ENCODE measurements at regions not wholly inside any gene's neighbourhood (a gene's known extent, or its start where the extent isn't known, plus 50 kb on each side); places are given as distances from the start of the nearest gene placed in this dataset.

GRCh38 chr2:163417596-163418337 is 318.0 kb downstream of the FIGN start (continued):
- TF ChIP-seq E2F4 (CRISPR knock-in tag; IDR thresholded peaks at IDR 0.05; ENCODE audit: borderline replicate concordance, low read depth) (no peak), USF2 (CRISPR knock-in tag; IDR thresholded peaks at IDR 0.05) (no peak), CTCF (IDR thresholded peaks at IDR 0.05) (no peak), ZNF423 (CRISPR knock-in tag; IDR thresholded peaks at IDR 0.05) (no peak), E2F5 (CRISPR knock-in tag; IDR thresholded peaks at IDR 0.05) (no peak), MLX (CRISPR knock-in tag; IDR thresholded peaks at IDR 0.05) (no peak), ZNF138 (CRISPR knock-in tag; conservative IDR thresholded peaks at IDR 0.05) (no peak)

GRCh38 chr2:163414121-163414520 is 321.7 kb downstream of the FIGN start:
- CTCF ChIA-PET: no interaction called here
- Mint-ChIP-seq H3K4me3 (no peak overlapping the region), H3K27me3 (ENCODE audit: low read depth) (no peaks in the 10 kb centered on the region), H3K36me3 (no peaks in the 10 kb centered on the region), H3K4me1 (no peaks in the 10 kb centered on the region), H3K27ac (no peak overlapping the region), H3K9me3 (no peaks in the 10 kb centered on the region)
- ATAC-seq (no peak), DNase-seq (ENCODE audit: low spot score) (no peak)
- TF ChIP-seq SMAD4 (CRISPR knock-in tag; IDR thresholded peaks at IDR 0.05): no peak
- no peak for TF ChIP-seq ZNF263 (CRISPR knock-in tag; IDR thresholded peaks at IDR 0.05; ENCODE audit: low read depth)
- no peak for TF ChIP-seq JUN (CRISPR knock-in tag; IDR thresholded peaks at IDR 0.05)
- TF ChIP-seq CDX4 (CRISPR knock-in tag; IDR thresholded peaks at IDR 0.05; ENCODE audit: borderline replicate concordance): no peak
- TF ChIP-seq ZNF423 (CRISPR knock-in tag; IDR thresholded peaks at IDR 0.05): no peak
- TF ChIP-seq ZBTB43 (CRISPR knock-in tag; IDR thresholded peaks at IDR 0.05): no peak
- no peak for TF ChIP-seq TEAD4 (CRISPR knock-in tag; IDR thresholded peaks at IDR 0.05)
- no peak for TF ChIP-seq ELF4 (CRISPR knock-in tag; IDR thresholded peaks at IDR 0.05; ENCODE audit: low read depth)
- no peak for TF ChIP-seq NFE2L1 (CRISPR knock-in tag; IDR thresholded peaks at IDR 0.05)
- no peak for TF ChIP-seq NR2C2 (CRISPR knock-in tag; IDR thresholded peaks at IDR 0.05)
- POLR2A ChIA-PET: no interaction called here

GRCh38 chr2:163407296-163407695 is 328.5 kb downstream of the FIGN start:
- H3K27ac Mint-ChIP-seq: no peak overlapping the region
- POLR2A ChIA-PET: no interaction called here
- DNase-seq (ENCODE audit: low spot score) (no peak), ATAC-seq (no peak; the same call in 1 of the 2 replicates)
- CTCF ChIA-PET: no interaction called here
- H3K27me3 Mint-ChIP-seq (ENCODE audit: low read depth): no peaks in the 10 kb centered on the region
- no peaks in the 10 kb centered on the region for H3K9me3 Mint-ChIP-seq
- no peak overlapping the region for H3K4me3 Mint-ChIP-seq
- H3K36me3 Mint-ChIP-seq: no peaks in the 10 kb centered on the region
- H3K4me1 Mint-ChIP-seq: peaks cover 7% of the 10 kb centered on the region
- no peak for TF ChIP-seq ZNF423 (CRISPR knock-in tag; IDR thresholded peaks at IDR 0.05)
- TF ChIP-seq ATF3 (CRISPR knock-in tag; conservative IDR thresholded peaks at IDR 0.05): no peak
- no peak for TF ChIP-seq FOXK1 (CRISPR knock-in tag; IDR thresholded peaks at IDR 0.05)
- TF ChIP-seq ATF1 (CRISPR knock-in tag; IDR thresholded peaks at IDR 0.05): no peak
- no peak for TF ChIP-seq TEAD1 (CRISPR knock-in tag; IDR thresholded peaks at IDR 0.05)
- no peak for TF ChIP-seq NR2C2 (CRISPR knock-in tag; IDR thresholded peaks at IDR 0.05)
- TF ChIP-seq USF1 (CRISPR knock-in tag; IDR thresholded peaks at IDR 0.05): no peak

All from WTC11 (cell line).